Endometrium (tissue), 2 donors: ENCODE measurements at regions not wholly inside any gene's neighbourhood (a gene's known extent, or its start where the extent isn't known, plus 50 kb on each side); places are given as distances from the start of the nearest gene placed in this dataset.
A peak's percentile ranks its signal among the peaks of the same experiment; 100 is the strongest.
"Not testable (repeated sequence)": the region's sequence is repeated elsewhere in the genome, so short reads cannot be mapped to it uniquely, and the experiment has no call there.

Source experiments
- FAIRE-seq: peaks from 2 replicates; lab custom pipeline; 2012; peaks lifted over from hg19 to GRCh38; lab: Jason Lieb, UNC
- donor health status: control.
- donor health status: control.

GRCh38 chr13:61664801-61665705 lies 249.4 kb upstream of the PCDH20 start:
- no peak for FAIRE-seq

- FAIRE-seq = no peak
These were observed 238.8 kb upstream of the PCDH20 start for GRCh38 chr13:61654481-61654880.

GRCh38 chr13:61648547-61648946 lies 232.9 kb upstream of the PCDH20 start:
- no peak for FAIRE-seq

- FAIRE-seq = no peak
These were observed 196.5 kb upstream of the PCDH20 start for GRCh38 chr13:61612192-61612591.

GRCh38 chr13:61608138-61608537 lies 192.5 kb upstream of the PCDH20 start:
- no peak for FAIRE-seq

GRCh38 chr13:61600360-61601033 lies 184.8 kb upstream of the PCDH20 start:
- FAIRE-seq = no peak

GRCh38 chr13:61592489-61592888 lies 176.8 kb upstream of the PCDH20 start:
- no peak for FAIRE-seq

- no peak for FAIRE-seq
These were observed 160.3 kb upstream of the PCDH20 start for GRCh38 chr13:61575973-61576372.

GRCh38 chr13:61563645-61564044 lies 148.0 kb upstream of the PCDH20 start:
- FAIRE-seq = no peak

GRCh38 chr13:61546911-61547310 lies 131.3 kb upstream of the PCDH20 start:
- no peak for FAIRE-seq

- FAIRE-seq = no peak
These were observed 130.8 kb upstream of the PCDH20 start for GRCh38 chr13:61546413-61546812.

- FAIRE-seq = no peak
These were observed 120.8 kb upstream of the PCDH20 start for GRCh38 chr13:61536433-61536832.

GRCh38 chr13:61531383-61532065 lies 115.9 kb upstream of the PCDH20 start:
- FAIRE-seq = no peak

- FAIRE-seq = not testable (repeated sequence)
These were observed 103.6 kb upstream of the PCDH20 start for GRCh38 chr13:61519214-61519613.

- no peak for FAIRE-seq
These were observed 93.3 kb upstream of the PCDH20 start for GRCh38 chr13:61508936-61509335.

- FAIRE-seq = no peak
These were observed 84.5 kb upstream of the PCDH20 start for GRCh38 chr13:61500176-61500575.

- no peak for FAIRE-seq
These were observed 80.0 kb upstream of the PCDH20 start for GRCh38 chr13:61495648-61496047.

GRCh38 chr13:61493556-61493955 lies 77.9 kb upstream of the PCDH20 start:
- FAIRE-seq = not testable (repeated sequence)

GRCh38 chr13:61486496-61486895 lies 70.8 kb upstream of the PCDH20 start:
- no peak for FAIRE-seq

- FAIRE-seq = no peak
These were observed 69.6 kb upstream of the PCDH20 start for GRCh38 chr13:61485128-61485765.

- FAIRE-seq = no peak
These were observed 62.0 kb upstream of the PCDH20 start for GRCh38 chr13:61477619-61478018.

- FAIRE-seq = peak; percentile 23
These were observed 55.1 kb upstream of the PCDH20 start for GRCh38 chr13:61470786-61471185.
